Limb (tissue), 2 donors: ENCODE measurements at regions not wholly inside any gene's neighbourhood (a gene's known extent, or its start where the extent isn't known, plus 50 kb on each side); places are given as distances from the start of the nearest gene placed in this dataset.

ENCODE experiments used
- DNase-seq, 2 donors: peaks; one replicate each; pipeline ENCODE4 v3.0.0-alpha.2; 2016; ENCODE audit errors: extremely low spot score in 2 of 2

DNA sequence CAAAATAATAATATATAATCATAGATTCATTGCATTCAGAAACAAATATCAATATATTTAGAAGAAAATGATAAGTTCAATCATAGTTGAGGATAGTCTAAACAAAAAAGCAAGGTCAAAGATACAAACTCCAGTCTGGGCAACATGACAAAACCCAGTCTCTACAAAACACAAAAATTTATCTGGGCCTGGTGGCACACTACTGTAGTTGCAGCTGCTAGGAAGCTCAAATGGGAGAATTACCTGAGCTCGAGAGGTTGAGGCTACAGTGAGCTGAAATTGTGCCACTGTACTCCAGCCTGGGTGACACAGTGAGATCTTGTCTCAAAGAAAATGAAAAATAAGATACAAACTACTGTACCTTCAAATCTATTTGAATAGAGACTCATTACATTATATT, 52.7 kb upstream of the ANXA10 start:
- DNase-seq: no peak
